Ectodermal cell (in vitro differentiated cells): ENCODE measurements at regions not wholly inside any gene's neighbourhood (a gene's known extent, or its start where the extent isn't known, plus 50 kb on each side); places are given as distances from the start of the nearest gene placed in this dataset.

ENCODE experiments used
- H3K27ac ChIP-seq: 2 replicates; pipeline ENCODE4 v1.7.0; 2013; ENCODE audit warnings: mild to moderate bottlenecking, low read depth, low read length; ENCODE audit not compliant: insufficient read depth, poor library complexity, severe bottlenecking
- H3K27me3 ChIP-seq: 2 replicates; pipeline ENCODE4 v1.7.0; 2013; ENCODE audit warnings: mild to moderate bottlenecking, low read length; ENCODE audit not compliant: insufficient read depth, control insufficient read depth, poor library complexity, severe bottlenecking
- H3K36me3 ChIP-seq: one replicate; pipeline ENCODE4 v1.7.0; 2013; ENCODE audit warnings: low read length; ENCODE audit not compliant: control insufficient read depth, insufficient read depth
- H3K4me1 ChIP-seq: one replicate; pipeline ENCODE4 v1.7.0; 2013; ENCODE audit warnings: low read length; ENCODE audit not compliant: control insufficient read depth, insufficient read depth
- H3K4me3 ChIP-seq: 2 replicates; pipeline ENCODE4 v1.7.0; 2013; ENCODE audit warnings: low read depth, low read length, control low read depth; ENCODE audit not compliant: insufficient read depth
- H3K9me3 ChIP-seq: 2 replicates; pipeline ENCODE4 v1.7.0; 2013; ENCODE audit warnings: mild to moderate bottlenecking, low read length, moderate library complexity; ENCODE audit not compliant: control insufficient read depth
- WGBS, 2 experiments: methylation state at CpG; one replicate each; pipeline ENCODE4 v1.1.7; 2013; ENCODE audit warnings: missing lambda C conversion rate in 2 of 2; 5-methylcytosine and 5-hydroxymethylcytosine counted together

DNA sequence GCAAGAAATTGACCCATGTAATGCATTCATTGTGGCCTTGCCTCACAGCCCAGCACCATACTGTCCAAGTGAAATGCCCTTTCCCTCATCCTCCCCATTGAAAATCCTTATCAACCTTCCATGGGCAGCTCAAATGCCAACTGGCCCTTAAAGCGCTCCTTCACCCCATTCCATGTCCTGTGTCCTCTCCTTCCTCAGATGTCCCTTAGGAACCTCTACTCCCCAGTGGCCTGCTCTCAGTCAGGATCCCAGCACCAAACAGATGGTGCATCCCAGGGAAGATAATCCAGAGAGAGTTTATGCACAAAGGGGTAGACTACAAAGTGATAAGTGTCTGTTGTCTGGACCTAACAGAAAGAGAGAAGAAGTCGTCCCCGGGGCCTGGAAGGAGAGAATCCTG is 407.4 kb upstream of the ZNF507 start:
- peaks cover 5% of the 10 kb centered on the region for H3K4me1 ChIP-seq
- no peak overlapping the region for H3K27ac ChIP-seq
- WGBS, 2 experiments, result 92 to 93% methylated on average over 3 of the region's 3 CpGs
- no peaks in the 10 kb centered on the region for H3K27me3 ChIP-seq
- H3K36me3 ChIP-seq, result no peaks in the 10 kb centered on the region
- no peaks in the 10 kb centered on the region for H3K9me3 ChIP-seq
- no peak overlapping the region for H3K4me3 ChIP-seq

GRCh38 chr19:31938675-31939074 is 406.7 kb upstream of the ZNF507 start:
- Histone ChIP-seq H3K36me3 (no peaks in the 10 kb centered on the region), H3K4me1 (peaks cover 8% of the 10 kb centered on the region), H3K9me3 (no peaks in the 10 kb centered on the region), H3K4me3 (no peak overlapping the region), H3K27me3 (no peaks in the 10 kb centered on the region), H3K27ac (no peak overlapping the region)
- 88 to 90% methylated on average over 5 of the region's 5 CpGs for WGBS, 2 experiments

DNA sequence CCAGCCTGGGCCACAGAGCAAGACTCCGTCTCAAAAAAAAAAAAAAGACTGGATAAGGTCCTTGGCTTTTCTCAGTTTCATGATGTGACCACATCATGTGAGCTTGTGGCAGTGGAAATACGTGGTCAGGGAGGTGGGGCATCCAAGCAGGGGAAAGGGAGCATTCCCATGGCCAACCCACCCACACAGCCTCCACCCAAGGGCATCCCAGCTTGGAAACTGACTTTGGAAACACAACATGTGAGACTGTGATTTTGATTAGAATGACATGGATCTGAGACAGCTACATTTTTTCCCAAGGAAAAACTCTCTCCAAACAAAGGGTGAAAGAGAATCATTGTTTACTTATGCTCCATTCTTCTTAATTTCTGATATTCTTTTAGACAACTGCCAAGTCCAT is 405.0 kb upstream of the ZNF507 start:
- no peak overlapping the region for H3K4me3 ChIP-seq
- no peaks in the 10 kb centered on the region for H3K36me3 ChIP-seq
- no peak overlapping the region for H3K27ac ChIP-seq
- H3K9me3 ChIP-seq, result no peaks in the 10 kb centered on the region
- H3K4me1 ChIP-seq, result peaks cover 8% of the 10 kb centered on the region
- WGBS, 2 experiments, result 95% methylated on average over 2 of the region's 2 CpGs
- no peaks in the 10 kb centered on the region for H3K27me3 ChIP-seq

DNA sequence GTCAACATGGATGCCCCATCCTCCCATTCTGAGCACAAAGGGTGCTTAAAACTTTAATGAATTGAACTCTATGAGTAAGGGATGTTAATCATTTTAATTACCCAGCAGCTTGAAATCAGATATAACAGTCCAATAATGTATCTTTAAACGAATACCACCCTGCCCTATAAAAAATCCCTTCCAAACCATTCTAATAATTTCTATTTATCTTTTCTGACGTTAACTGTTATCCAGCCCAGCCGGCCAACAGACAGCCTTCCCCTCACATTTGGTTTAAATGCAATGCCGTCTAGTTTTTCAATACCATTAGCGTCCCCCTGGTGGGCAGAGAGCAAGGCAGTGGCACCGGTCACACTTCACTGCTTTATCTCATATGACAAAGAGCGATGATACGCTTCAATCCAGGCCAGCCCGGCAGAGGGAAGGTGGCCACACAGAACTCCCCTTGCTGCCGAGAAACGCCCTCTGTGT is 402.2 kb upstream of the ZNF507 start:
- Histone ChIP-seq H3K27ac (no peak overlapping the region), H3K4me1 (peaks cover 8% of the 10 kb centered on the region), H3K36me3 (no peaks in the 10 kb centered on the region), H3K27me3 (no peaks in the 10 kb centered on the region), H3K4me3 (no peak overlapping the region), H3K9me3 (no peaks in the 10 kb centered on the region)
- 68 to 74% methylated on average over 11 of the region's 11 CpGs for WGBS, 2 experiments

DNA sequence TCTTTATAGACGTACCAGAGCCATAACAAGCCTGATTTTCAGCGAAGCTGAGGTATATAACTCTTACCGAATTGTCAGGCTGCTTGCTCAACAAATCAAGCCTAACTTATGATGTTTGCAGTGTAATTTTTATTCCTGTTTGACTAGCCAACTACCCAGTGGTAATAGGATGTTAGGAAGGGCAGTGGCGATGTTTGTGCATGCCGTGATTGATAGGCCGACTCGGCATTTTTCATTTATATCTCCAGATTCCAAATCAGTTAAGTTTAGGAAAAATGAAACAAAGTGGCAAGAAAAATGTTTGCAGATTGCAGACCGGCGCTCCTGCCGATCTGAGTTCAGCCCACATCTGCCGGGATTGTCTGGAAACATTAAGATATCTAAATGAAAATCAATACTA is 401.6 kb upstream of the ZNF507 start:
- 94 to 96% methylated on average over 11 of the region's 11 CpGs for WGBS, 2 experiments
- Histone ChIP-seq H3K4me3 (no peak overlapping the region), H3K27me3 (no peaks in the 10 kb centered on the region), H3K4me1 (peaks cover 8% of the 10 kb centered on the region), H3K36me3 (no peaks in the 10 kb centered on the region), H3K27ac (no peak overlapping the region), H3K9me3 (no peaks in the 10 kb centered on the region)

DNA sequence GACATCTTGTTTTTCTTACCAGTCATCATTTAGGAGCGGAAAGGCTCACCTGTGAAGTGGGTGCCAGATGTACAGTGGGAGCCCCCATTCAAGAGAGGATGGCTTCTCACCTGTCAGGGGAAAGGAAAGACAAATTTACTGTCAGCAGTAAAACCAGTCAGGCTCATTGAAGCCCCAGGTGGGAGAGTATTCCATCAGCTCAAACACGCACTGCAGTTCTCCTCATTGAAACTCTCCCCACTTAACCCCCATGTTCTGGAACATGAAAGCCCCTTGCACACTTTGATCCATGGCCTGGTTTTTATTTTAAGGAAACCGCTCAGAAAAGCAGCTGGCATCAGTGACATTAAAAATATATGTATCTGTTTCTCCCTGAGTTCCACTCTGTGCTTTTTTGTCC is 401.1 kb upstream of the ZNF507 start:
- Histone ChIP-seq H3K27ac (no peak overlapping the region), H3K27me3 (no peaks in the 10 kb centered on the region), H3K4me3 (no peak overlapping the region), H3K9me3 (no peaks in the 10 kb centered on the region), H3K4me1 (peaks cover 8% of the 10 kb centered on the region), H3K36me3 (no peaks in the 10 kb centered on the region)
- WGBS, 2 experiments, result 89 to 92% methylated on average over 3 of the region's 3 CpGs

DNA sequence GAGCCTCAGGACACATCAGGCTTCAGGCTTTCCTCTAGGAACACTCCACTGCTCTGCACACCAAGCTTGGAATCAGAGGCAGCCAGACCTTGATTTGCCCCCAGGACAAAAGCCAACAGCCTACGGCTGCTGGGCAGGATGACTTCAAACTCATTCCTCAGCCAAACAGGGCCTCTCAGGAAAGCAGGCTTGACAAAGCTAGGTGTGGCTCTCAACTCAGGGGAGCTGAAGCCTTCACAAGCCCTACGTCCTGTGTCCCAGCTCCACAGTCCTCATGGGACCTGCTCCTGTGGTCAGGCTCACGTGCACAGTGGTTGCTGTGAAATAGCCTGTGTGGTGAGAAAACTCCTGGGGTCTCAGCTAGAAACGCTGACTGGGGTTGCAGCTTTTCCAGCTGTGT is 398.9 kb upstream of the ZNF507 start:
- 85 to 86% methylated on average over 4 of the region's 4 CpGs for WGBS, 2 experiments
- Histone ChIP-seq H3K36me3 (no peaks in the 10 kb centered on the region), H3K27ac (no peak overlapping the region), H3K27me3 (no peaks in the 10 kb centered on the region), H3K4me1 (peaks cover 8% of the 10 kb centered on the region), H3K9me3 (no peaks in the 10 kb centered on the region), H3K4me3 (no peak overlapping the region)

DNA sequence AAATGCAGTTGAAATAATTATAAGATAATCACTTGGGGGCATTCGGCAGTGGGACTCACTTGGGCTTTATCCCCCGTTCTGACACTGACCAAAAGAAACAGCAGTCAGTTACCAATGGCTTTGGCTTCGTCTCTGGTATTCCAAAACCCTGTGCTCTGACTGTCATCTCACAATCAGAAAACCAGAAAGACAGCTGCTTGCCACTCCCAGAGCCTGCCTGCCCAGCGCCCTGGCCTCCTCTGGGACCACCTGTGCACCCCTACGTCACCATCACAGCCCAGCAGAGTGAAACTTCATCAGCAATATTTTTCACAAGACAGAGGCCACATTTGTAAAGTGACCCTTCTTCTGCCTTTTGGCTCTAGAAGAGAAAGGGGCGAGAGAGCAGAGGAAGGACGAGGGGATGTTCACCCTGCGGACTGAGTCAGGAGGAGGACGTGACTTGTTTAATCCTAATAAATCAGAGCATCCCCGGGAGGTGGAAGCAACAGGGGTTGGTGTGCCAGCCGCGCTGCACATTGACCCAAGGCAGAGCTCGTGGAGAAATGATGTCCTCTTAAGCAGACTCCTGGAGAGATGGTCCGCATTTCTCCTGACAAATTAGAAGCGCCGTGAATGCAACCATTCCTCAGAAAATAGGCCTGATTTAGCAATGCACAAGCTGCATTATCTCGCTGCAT is 397.8 kb upstream of the ZNF507 start:
- H3K36me3 ChIP-seq, result no peaks in the 10 kb centered on the region
- no peaks in the 10 kb centered on the region for H3K27me3 ChIP-seq
- H3K4me1 ChIP-seq, result peaks cover 6% of the 10 kb centered on the region
- no peaks in the 10 kb centered on the region for H3K9me3 ChIP-seq
- no peak overlapping the region for H3K4me3 ChIP-seq
- H3K27ac ChIP-seq, result no peak overlapping the region
- WGBS, 2 experiments, result 91 to 93% methylated on average over 17 of the region's 17 CpGs

GRCh38 chr19:31952693-31953092 is 392.7 kb upstream of the ZNF507 start:
- 92 to 100% methylated on average over 1 of the region's 1 CpG for WGBS, 2 experiments
- no peaks in the 10 kb centered on the region for H3K36me3 ChIP-seq
- H3K9me3 ChIP-seq, result no peaks in the 10 kb centered on the region
- H3K4me3 ChIP-seq, result no peak overlapping the region
- H3K4me1 ChIP-seq, result no peaks in the 10 kb centered on the region
- no peak overlapping the region for H3K27ac ChIP-seq
- H3K27me3 ChIP-seq, result no peaks in the 10 kb centered on the region

- Histone ChIP-seq H3K27ac (no peak overlapping the region), H3K27me3 (no peaks in the 10 kb centered on the region), H3K9me3 (no peaks in the 10 kb centered on the region), H3K4me1 (no peaks in the 10 kb centered on the region), H3K4me3 (no peak overlapping the region), H3K36me3 (no peaks in the 10 kb centered on the region)
- 90 to 97% methylated on average over 3 of the region's 3 CpGs for WGBS, 2 experiments
These were observed 390.3 kb upstream of the ZNF507 start for GRCh38 chr19:31955061-31955460.

DNA sequence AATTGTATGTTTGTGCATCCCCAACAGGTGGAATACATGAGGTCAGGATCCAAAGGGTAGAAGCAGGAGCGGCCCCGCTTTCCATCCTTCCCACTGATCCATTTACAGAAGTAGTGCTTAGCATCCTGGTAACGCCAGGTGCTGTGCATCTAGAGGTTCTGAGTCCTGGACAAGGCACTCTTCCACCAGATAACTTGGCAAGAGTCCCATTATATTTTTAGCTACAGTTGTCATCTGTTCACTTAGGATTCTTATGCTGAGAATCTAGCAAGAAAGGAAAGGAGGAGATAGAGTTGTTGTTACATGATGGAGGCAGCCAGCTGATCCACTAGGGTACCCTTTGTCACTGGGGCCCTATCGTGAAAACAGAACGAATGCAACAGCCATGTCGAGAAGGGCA is 389.5 kb upstream of the ZNF507 start:
- Histone ChIP-seq H3K36me3 (no peaks in the 10 kb centered on the region), H3K4me1 (no peaks in the 10 kb centered on the region), H3K4me3 (no peak overlapping the region), H3K27me3 (no peaks in the 10 kb centered on the region), H3K27ac (no peak overlapping the region), H3K9me3 (no peaks in the 10 kb centered on the region)
- WGBS, 2 experiments, result 95 to 96% methylated on average over 6 of the region's 6 CpGs
